GM21526 (cell line): ENCODE measurements at regions not wholly inside any gene's neighbourhood (a gene's known extent, or its start where the extent isn't known, plus 50 kb on each side); places are given as distances from the start of the nearest gene placed in this dataset.

Experiments
- ATAC-seq: cut with Tn5 transposase; IDR thresholded peaks from one replicate; pipeline ENCODE4 v1.9.1; 2021; ENCODE audit warnings: moderate library complexity; ENCODE audit not compliant: unreplicated experiment, low FRiP score

GRCh38 chr1:87219141-87219540, 109.5 kb upstream of the LMO4 start:
- no peak for ATAC-seq

GRCh38 chr1:87219626-87220025, 109.1 kb upstream of the LMO4 start:
- ATAC-seq: no peak

- ATAC-seq: no peak
These were observed 107.7 kb upstream of the LMO4 start for GRCh38 chr1:87220993-87221392.

GRCh38 chr1:87224201-87224600, 104.5 kb upstream of the LMO4 start:
- no peak for ATAC-seq

GRCh38 chr1:87225171-87225570, 103.5 kb upstream of the LMO4 start:
- no peak for ATAC-seq

GRCh38 chr1:87226341-87226760, 102.3 kb upstream of the LMO4 start:
- ATAC-seq: no peak

- ATAC-seq: no peak
These were observed 101.0 kb upstream of the LMO4 start for GRCh38 chr1:87227651-87228050.

GRCh38 chr1:87230501-87230900, 98.2 kb upstream of the LMO4 start:
- no peak for ATAC-seq

GRCh38 chr1:87231703-87232367, 96.8 kb upstream of the LMO4 start:
- ATAC-seq: no peak

GRCh38 chr1:87236585-87236984, 92.1 kb upstream of the LMO4 start:
- ATAC-seq: no peak

- no peak for ATAC-seq
These were observed 88.6 kb upstream of the LMO4 start for GRCh38 chr1:87239997-87240605.

- ATAC-seq: no peak
These were observed 87.9 kb upstream of the LMO4 start for GRCh38 chr1:87240661-87241285.

- no peak for ATAC-seq
These were observed 86.1 kb upstream of the LMO4 start for GRCh38 chr1:87242445-87243185.

- no peak for ATAC-seq
These were observed 85.1 kb upstream of the LMO4 start for GRCh38 chr1:87243573-87243972.

- ATAC-seq: no peak
These were observed 82.2 kb upstream of the LMO4 start for GRCh38 chr1:87246436-87246835.

GRCh38 chr1:87249803-87250202, 78.9 kb upstream of the LMO4 start:
- ATAC-seq: no peak

- no peak for ATAC-seq
These were observed 78.3 kb upstream of the LMO4 start for GRCh38 chr1:87250336-87250735.

GRCh38 chr1:87252406-87252805, 76.3 kb upstream of the LMO4 start:
- ATAC-seq: no peak

GRCh38 chr1:87262688-87263087, 66.0 kb upstream of the LMO4 start:
- ATAC-seq: no peak

GRCh38 chr1:87263281-87263680, 65.4 kb upstream of the LMO4 start:
- no peak for ATAC-seq

GRCh38 chr1:87263785-87264184, 64.9 kb upstream of the LMO4 start:
- no peak for ATAC-seq
